Liver (tissue), 8 donors: ENCODE measurements at regions not wholly inside any gene's neighbourhood (a gene's known extent, or its start where the extent isn't known, plus 50 kb on each side); places are given as distances from the start of the nearest gene placed in this dataset.

Source experiments
- DNase-seq: peaks from one replicate; pipeline ENCODE4 v3.0.0-alpha.2; 2017; ENCODE audit warnings: low spot score
- H3K27ac ChIP-seq, 2 donors: one replicate each; pipeline ENCODE4 v1.7.0; 2013; ENCODE audit warnings: inconsistent platforms in 2 of 2, low read length in 2 of 2, control low read depth in 1 of 2, low read depth in 1 of 2, mild to moderate bottlenecking in 1 of 2
- H3K27me3 ChIP-seq, 4 donors: one replicate each; pipeline versions ENCODE4 v1.6.1 to v1.7.0; 2013; ENCODE audit warnings: low read length in 3 of 4, inconsistent platforms in 1 of 4, mild to moderate bottlenecking in 1 of 4, moderate library complexity in 1 of 4; ENCODE audit not compliant: control insufficient read depth in 4 of 4, insufficient read depth in 4 of 4
- H3K36me3 ChIP-seq, 4 donors: one replicate each; pipeline versions ENCODE4 v1.6.1 to v1.7.0; 2013; ENCODE audit warnings: low read length in 3 of 4, mild to moderate bottlenecking in 3 of 4, low read depth in 1 of 4, moderate library complexity in 1 of 4; ENCODE audit not compliant: control insufficient read depth in 4 of 4, insufficient read depth in 3 of 4
- H3K4me1 ChIP-seq, 4 donors: one replicate each; pipeline versions ENCODE4 v1.6.1 to v1.7.0; 2013; ENCODE audit warnings: low read length in 3 of 4, mild to moderate bottlenecking in 3 of 4, moderate library complexity in 1 of 4; ENCODE audit not compliant: control insufficient read depth in 4 of 4, insufficient read depth in 4 of 4
- H3K4me3 ChIP-seq, 3 donors: one replicate each; pipeline versions ENCODE4 v1.6.1 to v1.7.0; 2013; ENCODE audit warnings: low read length in 3 of 3, control low read depth in 1 of 3, low read depth in 1 of 3, mild to moderate bottlenecking in 1 of 3
- H3K9ac ChIP-seq, 2 donors: one replicate each; pipeline ENCODE4 v1.7.0; 2013; ENCODE audit warnings: low read length in 2 of 2, mild to moderate bottlenecking in 2 of 2, moderate library complexity in 2 of 2, control low read depth in 1 of 2, low read depth in 1 of 2
- H3K9me3 ChIP-seq, 4 donors: one replicate each; pipeline versions ENCODE4 v1.6.1 to v1.7.0; 2013; ENCODE audit warnings: low read length in 3 of 4; ENCODE audit not compliant: control insufficient read depth in 4 of 4
- ATF3 ChIP-seq: IDR thresholded peaks from 2 replicates; pipeline ENCODE4 v1.6.1; 2016; ENCODE audit warnings: antibody characterized with exemption
- CTCF ChIP-seq: fragments of 150-350 bp; IDR thresholded peaks from 2 replicates; pipeline ENCODE4 v1.5.1; 2017; ENCODE audit warnings: improper control_type of control experiment, low read depth, low read length; ENCODE audit not compliant: missing input control
- GABPA ChIP-seq, 2 donors: IDR thresholded peaks in 1 of 2; conservative IDR thresholded peaks in 1 of 2; 2 replicates each; pipeline ENCODE4 v1.6.1; 2016; ENCODE audit warnings: antibody characterized with exemption in 2 of 2, mild to moderate bottlenecking in 1 of 2, moderate library complexity in 1 of 2
- HNF4A ChIP-seq, 2 donors: conservative IDR thresholded peaks; 2 replicates each; pipeline ENCODE4 v1.6.1; 2016; ENCODE audit warnings: antibody characterized with exemption in 2 of 2, mild to moderate bottlenecking in 2 of 2
- JUND ChIP-seq, 2 donors: IDR thresholded peaks; 2 replicates each; pipeline ENCODE4 v1.6.1; 2016; ENCODE audit warnings: antibody characterized with exemption in 2 of 2
- NR2F2 ChIP-seq: IDR thresholded peaks from 2 replicates; pipeline ENCODE4 v1.6.1; 2016; ENCODE audit warnings: antibody characterized with exemption
- REST ChIP-seq: IDR thresholded peaks from 2 replicates; pipeline ENCODE4 v1.6.1; 2016; ENCODE audit warnings: antibody characterized with exemption, mild to moderate bottlenecking
- RXRA ChIP-seq, 2 donors: IDR thresholded peaks; 2 replicates each; pipeline ENCODE4 v1.6.1; 2017 to 2018; ENCODE audit warnings: antibody characterized with exemption in 2 of 2, mild to moderate bottlenecking in 1 of 2
- TAF1 ChIP-seq: conservative IDR thresholded peaks from 2 replicates; pipeline ENCODE4 v1.6.1; 2016; ENCODE audit warnings: antibody characterized with exemption, mild to moderate bottlenecking
- YY1 ChIP-seq: IDR thresholded peaks from 2 replicates; pipeline ENCODE4 v1.6.1; 2016; ENCODE audit warnings: antibody characterized with exemption, mild to moderate bottlenecking
- ZBTB33 ChIP-seq: IDR thresholded peaks from 2 replicates; pipeline ENCODE4 v1.6.1; 2016; ENCODE audit warnings: antibody characterized with exemption
- WGBS: extraction: QIAGEN DNeasy Blood & Tissue Kit; methylation state at CpG from one replicate; pipeline ENCODE4 v1.1.7; 2013; 5-methylcytosine and 5-hydroxymethylcytosine counted together
- donor health status: healthy.
- donor health status: healthy.
- donor health status: healthy.
- donor health status: healthy.
- donor health status: healthy.

- no peak for DNase-seq
Measured at GRCh38 chr3:159499031-159499793, 489.4 kb upstream of the IL12A start.

More at GRCh38 chr3:159499031-159499793, 489.4 kb upstream of the IL12A start:
- 71% methylated on average over 6 of the region's 6 CpGs for WGBS
- Histone ChIP-seq H3K36me3 (no peaks in the 10 kb centered on the region), H3K27ac (no peak overlapping the region), H3K4me3 (no peak overlapping the region), H3K9ac (no peak overlapping the region), H3K9me3 (no peaks in the 10 kb centered on the region), H3K27me3 (no peaks in the 10 kb centered on the region), H3K4me1 (no peaks in the 10 kb centered on the region)
- no peak for TF ChIP-seq HNF4A (conservative IDR thresholded peaks at IDR 0.05)
- TF ChIP-seq NR2F2, result no peak
- TF ChIP-seq GABPA (IDR thresholded peaks at IDR 0.05 in 1 of 2, conservative IDR thresholded peaks at IDR 0.05 in 1 of 2), result no peak
- TF ChIP-seq RXRA (IDR thresholded peaks at IDR 0.05), result no peak
- TF ChIP-seq CTCF, result no peak
- TF ChIP-seq JUND (IDR thresholded peaks at IDR 0.05), result no peak
- TF ChIP-seq ZBTB33, result no peak
- no peak for TF ChIP-seq TAF1
- TF ChIP-seq ATF3, result no peak
- TF ChIP-seq REST, result no peak
- no peak for TF ChIP-seq YY1
